ENCODE measurements at regions not wholly inside any gene's neighbourhood (a gene's known extent, or its start where the extent isn't known, plus 50 kb on each side); places are given as distances from the start of the nearest gene placed in this dataset.

DNA sequence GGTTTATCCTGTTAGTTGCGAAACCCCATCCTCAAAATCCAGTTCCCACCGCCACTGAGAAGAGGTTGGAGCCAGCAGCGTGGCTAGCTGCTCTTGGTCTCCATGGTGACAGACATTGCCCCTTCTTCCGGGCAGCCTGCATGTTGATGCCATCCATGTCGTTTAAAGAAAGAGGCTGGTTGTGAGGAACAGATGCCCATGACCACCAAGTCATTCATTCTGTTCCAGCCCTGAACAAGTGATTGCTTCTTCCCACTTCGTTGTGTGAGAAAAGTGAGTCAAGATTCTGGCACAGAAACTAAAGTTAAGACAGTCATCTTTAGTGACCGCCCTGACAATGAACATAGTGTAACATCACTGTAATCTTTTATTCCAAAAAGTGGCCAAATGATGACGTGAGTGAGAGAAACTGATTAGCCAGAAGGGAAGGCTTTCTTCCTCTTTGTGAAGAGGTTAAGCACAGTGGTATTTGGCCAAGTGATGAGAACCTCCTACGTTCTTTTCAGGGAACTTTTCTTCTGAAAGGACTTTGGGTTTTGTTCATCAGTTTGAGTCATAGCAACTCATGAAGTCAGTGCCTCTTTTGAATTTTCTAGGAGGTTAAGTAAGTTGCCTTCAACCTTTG is 272.5 kb downstream of the GALR1 start:
- DNase-seq, result no peak

DNA sequence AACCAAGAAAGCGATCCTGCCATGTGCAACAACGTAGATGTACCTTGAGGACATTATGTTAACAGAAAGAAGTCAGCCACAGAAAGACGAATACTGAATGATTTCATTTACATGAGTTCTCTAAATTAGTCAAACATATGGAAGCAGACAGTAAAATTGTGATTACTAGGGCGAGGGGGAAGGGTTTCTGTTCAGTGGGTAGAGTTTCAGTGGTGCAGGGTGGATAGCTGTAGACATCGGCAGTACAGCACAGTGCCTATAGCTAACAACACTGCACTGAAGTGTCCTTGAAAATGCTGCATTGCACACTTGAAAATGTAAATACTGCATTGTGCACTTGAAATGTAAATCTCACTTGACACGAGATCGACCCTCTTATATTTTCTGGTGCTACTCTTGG is 275.3 kb downstream of the GALR1 start:
- no peak for DNase-seq

- no peak for DNase-seq
Observed at GRCh38 chr18:77526962-77527361, 277.3 kb downstream of the GALR1 start.

- DNase-seq, result no peak
Observed at GRCh38 chr18:77528872-77529271, 279.2 kb downstream of the GALR1 start.

DNA sequence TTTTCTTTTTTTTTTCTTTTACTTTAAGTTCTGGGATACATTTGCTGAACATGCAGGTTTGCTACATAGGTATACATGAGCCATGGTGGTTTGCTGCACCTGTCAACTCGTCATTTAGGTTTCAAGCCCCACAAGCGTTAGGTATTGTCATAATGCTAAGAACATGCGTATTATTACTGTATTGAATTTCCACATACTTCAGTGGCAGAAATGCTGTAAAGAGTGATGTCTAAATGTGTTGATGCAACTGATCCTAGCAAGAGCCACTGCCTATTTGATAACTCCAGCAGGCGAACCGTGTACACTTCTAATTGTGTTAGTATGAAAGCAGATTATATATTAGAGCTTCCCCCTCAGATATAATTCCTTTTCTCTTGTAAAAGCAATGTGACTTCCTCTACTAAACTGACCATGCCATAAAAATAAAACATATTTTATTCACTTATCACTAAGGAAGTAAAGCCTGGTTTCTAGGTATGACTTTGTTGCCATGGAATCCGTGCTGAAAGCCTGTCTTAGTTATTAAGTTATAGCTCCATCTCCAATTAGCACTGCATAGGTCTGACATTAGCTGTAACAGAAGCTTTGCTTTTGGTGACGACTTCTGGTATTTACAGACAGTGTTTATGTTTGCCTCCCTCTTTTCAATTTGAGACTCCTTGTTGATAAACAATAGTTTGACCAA is 280.0 kb downstream of the GALR1 start:
- no peak for DNase-seq

DNA sequence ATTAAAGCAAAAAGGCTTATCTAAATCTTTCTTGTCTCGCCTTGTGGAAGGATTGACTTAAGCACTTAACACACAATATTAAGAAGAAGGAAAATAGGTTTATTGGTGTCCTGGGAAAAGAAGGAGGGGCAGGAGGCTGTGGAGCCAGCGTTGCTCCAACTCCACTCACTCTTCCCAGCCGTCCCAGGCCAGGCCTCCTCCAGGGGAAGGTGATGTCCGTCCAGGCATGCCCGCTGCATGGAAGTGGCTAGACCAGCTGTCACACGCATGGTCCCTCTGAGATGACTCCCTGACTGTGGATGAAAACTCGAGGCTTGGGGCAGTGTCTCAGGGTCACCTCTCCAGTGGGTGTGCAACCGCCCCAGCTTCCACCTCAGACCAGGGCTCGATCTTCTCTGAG is 281.1 kb downstream of the GALR1 start:
- DNase-seq, result no peak

- DNase-seq, result no peak
Observed at GRCh38 chr18:77539860-77540259, 290.2 kb downstream of the GALR1 start.

DNA sequence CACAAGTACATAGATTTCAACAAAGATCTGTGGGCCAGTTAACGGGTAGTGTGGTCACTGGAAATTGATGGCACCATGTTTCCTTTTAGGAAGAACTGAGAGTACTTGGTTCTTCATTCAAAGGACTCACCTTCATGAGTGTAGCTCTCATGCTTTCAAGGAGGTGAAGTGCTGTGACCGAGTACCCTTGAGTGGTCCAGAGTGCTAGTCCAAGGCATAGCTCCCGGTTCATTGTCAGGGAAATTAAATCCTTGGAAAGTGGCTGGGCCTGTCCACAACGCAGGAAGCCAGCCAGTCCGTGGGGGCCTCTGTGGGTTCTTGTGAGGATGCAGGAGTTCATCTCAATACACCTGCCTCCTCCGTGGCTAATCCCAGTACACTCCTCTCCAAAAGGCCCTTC is 295.1 kb downstream of the GALR1 start:
- DNase-seq, result no peak

- no peak for DNase-seq
Observed at GRCh38 chr18:77547757-77548156, 298.1 kb downstream of the GALR1 start.

DNA sequence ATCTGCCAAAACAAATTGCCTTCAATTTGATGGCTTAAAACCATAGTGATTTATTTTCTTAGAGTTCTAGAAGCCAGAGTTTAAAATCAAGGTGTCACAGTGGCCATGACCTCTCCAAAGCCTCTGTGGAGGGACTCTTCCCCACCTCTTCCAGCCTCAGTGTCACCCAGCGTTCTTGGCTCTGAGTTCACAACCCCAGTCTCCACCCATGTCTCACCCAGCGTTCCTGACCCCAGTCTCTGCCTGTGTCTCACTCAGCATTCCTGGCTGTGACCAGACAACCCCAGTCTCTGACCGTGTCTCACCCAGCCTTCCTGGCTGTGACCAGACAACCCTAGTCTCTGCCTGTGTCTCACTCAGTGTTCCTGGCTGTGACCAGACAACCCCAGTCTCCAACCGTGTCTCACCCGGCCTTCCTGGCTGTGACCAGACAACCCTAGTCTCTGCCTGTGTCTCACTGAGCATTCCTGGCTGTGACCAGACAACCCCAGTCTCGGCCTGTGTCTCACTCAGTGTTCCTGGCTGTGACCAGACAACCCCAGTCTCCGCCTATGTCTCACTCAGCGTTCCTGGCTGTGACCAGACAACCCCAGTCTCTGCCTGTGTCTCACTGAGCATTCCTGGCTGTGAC is 299.3 kb downstream of the GALR1 start:
- DNase-seq, result no peak

DNA sequence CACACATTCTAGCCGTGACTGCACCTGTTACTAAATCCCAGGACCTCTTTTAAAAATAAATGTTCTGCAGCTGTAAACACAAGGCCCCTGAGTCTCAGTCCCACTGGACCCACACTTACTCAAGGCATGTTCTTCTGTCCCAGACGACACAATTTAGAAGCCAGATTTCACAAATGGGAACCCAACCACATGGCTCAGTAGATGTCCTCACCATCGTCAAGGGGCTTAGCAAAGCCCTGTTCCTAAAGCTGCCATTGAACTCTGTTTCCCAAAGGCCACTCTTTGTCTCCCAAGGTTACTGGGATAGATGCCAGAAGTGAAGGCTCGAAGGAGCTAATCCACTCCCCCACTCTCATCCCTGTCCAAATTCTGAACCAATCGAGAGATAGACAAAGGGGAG is 301.0 kb downstream of the GALR1 start:
- no peak for DNase-seq

- no peak for DNase-seq
Observed at GRCh38 chr18:77551055-77551454, 301.4 kb downstream of the GALR1 start.

DNA sequence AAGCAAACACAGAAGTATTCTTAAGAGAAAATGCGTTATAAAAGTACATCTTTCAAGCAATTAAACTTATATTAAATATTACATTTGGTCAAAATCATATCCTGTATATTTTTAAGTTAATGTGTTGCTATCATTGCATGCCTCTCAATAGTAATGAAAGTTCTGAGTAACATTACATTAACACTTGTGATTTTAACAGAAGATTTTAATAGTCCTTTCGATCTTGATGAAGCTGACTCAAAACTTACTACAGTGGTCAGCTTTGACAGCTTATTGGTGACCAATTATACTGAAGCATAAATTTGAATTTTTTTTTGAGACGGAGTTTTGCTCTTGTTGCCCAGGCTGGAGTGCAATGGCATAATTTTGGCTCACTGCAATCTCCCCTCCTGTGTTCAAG is 303.3 kb downstream of the GALR1 start:
- no peak for DNase-seq

DNA sequence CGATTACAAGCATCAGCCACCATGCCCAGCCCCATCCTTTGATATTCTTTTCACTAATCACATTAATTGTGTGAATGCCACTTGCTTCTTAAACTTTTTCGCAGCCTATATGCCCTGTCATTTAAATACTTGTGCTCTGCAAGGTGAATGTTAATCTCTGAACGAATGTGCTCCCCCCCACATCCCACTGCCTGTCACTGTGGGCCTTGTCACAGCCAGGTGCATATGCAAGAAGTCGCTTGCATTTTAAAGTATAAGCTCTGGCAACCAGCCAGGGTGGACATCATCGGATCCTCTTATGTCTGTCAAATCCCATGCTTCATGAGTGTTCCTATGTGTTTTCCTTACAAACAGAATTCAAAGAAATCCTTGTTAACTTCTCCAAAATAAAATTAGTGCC is 304.4 kb downstream of the GALR1 start:
- DNase-seq, result no peak

DNA sequence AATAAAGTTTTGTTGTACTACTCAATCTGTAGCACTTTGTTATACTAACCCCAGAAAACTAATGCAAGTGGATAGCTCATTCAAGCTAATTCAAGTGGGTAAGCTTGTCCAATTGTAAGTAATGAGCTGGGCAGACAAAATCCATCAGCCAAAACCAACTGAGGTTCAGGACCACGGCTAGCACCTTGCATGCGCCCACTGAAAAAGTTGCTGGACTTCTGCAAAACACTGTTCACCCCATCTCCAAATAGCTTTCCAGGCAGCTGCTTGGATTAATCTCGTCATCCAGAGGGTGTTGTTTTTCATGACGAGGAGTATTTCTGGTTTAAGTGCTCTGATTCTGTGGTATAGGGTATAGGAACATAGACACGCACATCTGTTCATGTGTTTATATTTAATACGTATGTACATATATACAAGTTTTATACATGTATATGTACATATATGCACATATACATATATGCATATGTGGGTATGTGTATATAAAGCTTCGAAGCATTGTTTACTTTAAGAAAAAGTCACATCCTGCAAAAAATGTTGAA is 307.5 kb downstream of the GALR1 start:
- DNase-seq, result no peak

DNA sequence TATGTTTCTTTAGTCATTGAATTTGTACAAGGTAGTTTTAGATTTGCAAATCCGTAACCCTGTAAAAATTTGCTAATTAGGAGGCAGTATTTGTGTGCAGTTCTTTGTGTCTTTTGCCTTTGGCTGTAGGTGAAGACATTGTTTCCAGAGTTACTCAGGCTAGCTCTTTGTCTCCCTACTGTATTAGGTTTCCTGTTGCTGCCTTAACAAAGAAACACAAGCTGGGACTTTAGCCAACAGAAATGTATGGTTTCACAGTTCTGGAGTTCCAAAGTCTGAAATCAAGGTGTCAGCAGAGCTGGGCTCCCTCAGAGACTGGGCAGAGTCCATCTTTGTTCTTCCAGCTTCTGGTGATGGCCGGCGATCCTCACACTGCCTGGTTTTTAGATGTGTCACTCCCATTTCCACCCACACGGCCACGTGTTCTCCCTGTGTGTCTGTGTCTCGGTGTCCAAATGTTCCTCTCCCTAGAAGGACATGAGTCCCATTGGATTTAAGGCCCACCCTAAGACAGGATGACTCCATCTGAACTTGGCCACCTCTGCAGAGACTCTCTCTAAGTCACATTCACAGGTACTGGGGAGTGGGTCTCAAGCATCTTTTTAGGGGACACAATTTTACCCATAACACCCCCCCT is 309.7 kb downstream of the GALR1 start:
- DNase-seq, result no peak

DNA sequence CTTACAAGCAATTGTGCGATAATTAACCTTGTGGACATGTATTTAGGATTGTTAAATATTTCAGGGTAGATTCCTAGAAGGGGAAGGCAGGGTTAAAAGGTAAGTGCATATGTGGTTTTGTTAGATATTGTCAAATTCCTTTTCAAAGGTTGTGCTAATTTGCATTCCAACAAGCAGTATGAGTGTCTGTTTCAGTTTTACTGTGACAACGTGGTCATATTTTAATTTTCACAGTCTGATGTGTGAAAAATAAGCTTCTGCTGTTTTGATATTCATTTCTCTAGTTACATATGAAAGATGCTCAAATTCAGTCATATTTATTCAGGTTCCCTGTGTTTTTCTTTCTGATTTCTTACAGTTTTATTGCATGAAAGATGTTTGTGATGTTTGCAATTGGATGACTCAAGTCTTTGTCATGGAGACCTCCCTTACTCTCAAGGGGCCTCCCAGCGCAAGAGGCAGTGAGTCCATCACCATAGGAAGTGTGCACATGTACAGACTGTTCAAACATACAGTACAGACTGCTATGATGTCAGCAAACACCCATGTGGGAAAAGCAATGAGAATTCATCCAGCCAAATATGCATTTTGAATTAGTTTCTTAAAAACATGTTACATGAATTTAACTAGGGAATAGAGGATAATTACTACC is 310.8 kb downstream of the GALR1 start:
- DNase-seq, result no peak

DNA sequence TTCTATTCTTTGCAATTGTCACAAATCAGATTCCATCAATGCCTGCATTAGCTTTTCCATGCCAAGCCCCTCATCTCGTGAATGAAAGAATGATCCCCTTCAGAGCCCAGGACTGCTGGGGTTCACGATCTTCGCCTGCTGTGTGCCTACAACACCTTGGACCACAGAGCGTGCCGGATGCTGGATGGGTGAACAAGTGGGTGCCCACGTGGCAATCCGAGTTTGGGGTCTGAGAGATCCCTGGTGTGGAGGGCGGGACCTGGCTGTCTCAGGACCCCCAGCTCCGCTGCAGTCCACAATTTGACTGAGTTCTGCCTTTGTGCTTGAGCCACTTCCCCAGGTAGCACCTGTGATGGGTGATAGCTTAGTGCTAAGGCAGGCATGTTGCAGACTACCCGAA is 317.0 kb downstream of the GALR1 start:
- DNase-seq, result no peak

DNA sequence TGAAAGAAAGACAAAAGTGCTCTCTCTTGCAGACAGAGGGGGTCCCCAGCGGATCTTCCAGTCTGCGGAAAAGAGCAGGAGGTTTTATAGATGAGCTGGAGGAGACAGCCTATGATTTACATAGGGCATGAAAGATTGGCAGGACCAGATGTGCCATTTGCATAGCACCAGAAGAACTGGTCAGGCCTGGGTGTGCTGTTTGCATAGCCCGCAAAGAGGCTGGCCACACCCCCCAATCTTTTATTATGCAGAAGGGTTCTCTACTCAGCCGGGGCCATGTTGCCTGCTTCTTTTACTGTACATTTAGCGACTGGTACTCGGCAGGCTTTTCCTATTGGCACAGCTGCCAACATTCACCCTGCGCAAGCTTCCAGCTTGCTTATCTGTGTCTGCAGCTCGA is 317.6 kb downstream of the GALR1 start:
- no peak for DNase-seq

- DNase-seq, result no peak
Observed at GRCh38 chr18:77571743-77572142, 322.1 kb downstream of the GALR1 start.

DNA sequence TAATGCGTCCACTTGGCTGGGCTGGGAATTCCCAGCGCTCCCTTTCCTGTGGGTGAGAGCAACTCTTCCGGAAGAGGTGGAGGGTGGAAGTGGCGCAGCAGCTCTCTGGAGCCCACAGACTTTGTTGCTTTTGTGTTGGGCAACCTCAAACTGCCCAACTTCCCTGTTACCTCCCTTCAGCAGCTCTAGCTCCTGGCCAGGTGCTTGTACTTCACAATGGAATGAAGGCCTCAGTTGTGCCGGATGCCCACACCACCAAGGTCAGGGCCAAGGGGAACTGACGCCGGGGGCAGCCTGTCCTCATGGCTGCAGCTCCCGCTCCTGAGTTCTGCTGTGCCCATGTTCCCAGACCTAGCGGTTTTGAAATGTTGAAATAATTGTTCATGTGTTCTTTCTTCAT is 322.9 kb downstream of the GALR1 start:
- DNase-seq, result no peak

DNA sequence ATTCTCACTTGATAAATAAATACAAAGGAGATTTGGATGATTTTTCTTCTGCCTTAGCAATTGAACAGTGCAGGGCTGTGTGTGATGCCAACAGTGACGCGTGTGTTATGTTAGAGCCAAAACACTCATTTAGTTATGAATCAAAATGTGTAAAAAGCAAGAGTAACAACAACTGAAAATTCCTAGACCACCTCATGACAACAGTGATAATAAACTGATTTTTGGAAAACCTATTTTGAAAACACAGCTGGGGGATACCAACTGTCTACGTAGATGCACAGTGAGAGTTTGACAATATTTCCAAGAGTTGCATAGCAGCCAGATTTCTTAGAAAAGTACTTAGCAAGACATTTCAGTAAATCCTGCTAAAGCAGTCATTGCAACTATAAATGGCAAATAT is 323.9 kb downstream of the GALR1 start:
- no peak for DNase-seq

DNA sequence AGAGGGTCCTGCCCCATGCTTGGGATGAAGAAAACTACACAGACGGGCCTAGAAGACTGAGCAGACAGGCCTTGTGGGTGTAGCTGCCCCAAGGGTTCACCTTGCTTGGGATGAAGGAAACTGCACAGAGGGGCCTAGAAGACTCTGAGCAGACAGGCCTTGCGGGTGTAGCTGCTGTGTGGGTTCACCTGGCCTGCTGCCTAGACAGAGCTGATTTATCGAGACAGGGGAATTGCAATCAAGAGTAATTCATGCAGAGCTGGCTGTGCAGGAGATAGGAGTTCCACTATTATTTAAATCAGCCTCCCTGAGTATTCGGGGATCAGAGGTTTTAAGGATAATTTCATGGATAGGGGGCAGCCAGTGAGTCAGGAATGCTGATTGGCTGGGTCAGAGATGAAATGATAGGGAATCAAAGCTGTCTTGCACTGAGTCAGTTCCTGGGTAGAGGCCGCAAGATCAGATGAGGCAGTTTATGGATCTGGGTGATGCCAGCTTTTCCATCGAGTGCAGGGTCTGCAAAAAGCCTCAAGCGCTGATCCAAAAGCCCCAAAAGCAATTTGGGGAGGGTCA is 341.4 kb downstream of the GALR1 start:
- DNase-seq, result no peak

Measured in hippocampal formation (tissue), 2 donors.